Hepatocyte (in vitro differentiated cells): ENCODE measurements at regions not wholly inside any gene's neighbourhood (a gene's known extent, or its start where the extent isn't known, plus 50 kb on each side); places are given as distances from the start of the nearest gene placed in this dataset.

Experiments used
- CTCF ChIP-seq: fragments of 200-600 bp; sonication (generic); IDR thresholded peaks from 2 replicates; pipeline ENCODE4 v1.5.1; 2016; ENCODE audit warnings: antibody characterized with exemption, mild to moderate bottlenecking; ENCODE audit not compliant: poor library complexity
- EZH2 ChIP-seq: fragments of 200-600 bp; sonication (generic); IDR thresholded peaks from 2 replicates; pipeline ENCODE4 v1.6.1; 2016; ENCODE audit warnings: antibody characterized with exemption, mild to moderate bottlenecking, borderline replicate concordance
- EZH2phosphoT487 ChIP-seq: fragments of 200-600 bp; sonication (generic); IDR thresholded peaks from one replicate; pipeline ENCODE4 v1.6.1; 2018; ENCODE audit warnings: antibody characterized with exemption, mild to moderate bottlenecking, low read depth, moderate library complexity; ENCODE audit not compliant: unreplicated experiment, severe bottlenecking

GRCh38 chr5:30069441-30070263 lies 1123.8 kb upstream of the CDH6 start:
- TF ChIP-seq CTCF, result no peak
- TF ChIP-seq EZH2, result no peak
- no peak for TF ChIP-seq EZH2phosphoT487
